ENCODE measurements at regions not wholly inside any gene's neighbourhood (a gene's known extent, or its start where the extent isn't known, plus 50 kb on each side); places are given as distances from the start of the nearest gene placed in this dataset.

DNA sequence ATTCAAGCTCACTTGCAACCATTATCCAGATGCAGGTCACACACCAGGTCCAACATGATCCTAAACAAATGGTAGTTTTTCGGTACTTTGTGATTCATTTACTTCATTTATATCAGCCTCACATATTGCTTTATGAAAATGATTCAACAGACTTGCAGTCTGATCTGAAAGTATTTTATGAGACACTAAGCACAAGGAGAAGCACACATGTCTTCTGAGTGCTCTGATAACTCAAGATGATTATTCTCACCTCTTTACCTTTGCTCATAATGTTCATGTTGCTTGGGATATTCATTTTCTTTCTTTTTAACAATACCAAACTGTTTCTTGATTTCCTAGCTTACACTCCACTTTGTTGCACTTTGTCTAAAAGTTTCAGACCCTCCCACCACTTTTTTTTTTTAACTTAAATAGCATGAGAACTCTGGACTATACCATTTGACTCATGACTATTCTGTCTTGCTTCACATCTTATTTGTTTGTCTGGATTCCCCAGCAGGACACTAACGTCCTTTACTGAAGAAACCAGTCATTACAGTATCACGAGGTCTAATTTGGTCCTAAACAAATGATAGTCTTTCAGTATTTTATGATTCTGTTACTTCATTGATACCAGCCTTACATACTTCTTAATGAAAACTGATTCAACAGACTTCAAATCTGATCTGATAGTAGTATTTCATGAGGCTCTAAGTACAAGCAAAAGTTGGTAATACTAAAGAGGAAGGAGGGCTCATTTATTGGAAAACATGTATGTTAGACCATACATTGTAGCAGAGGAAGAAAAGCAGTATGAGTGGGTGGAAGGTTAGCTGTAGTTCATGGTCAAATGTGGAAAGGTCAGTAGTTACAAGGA, 171.8 kb upstream of the AHR start (continued):
- TF ChIP-seq SOX13 (IDR thresholded peaks at IDR 0.05) (no peak), SOX13 (CRISPR knock-in tag; conservative IDR thresholded peaks at IDR 0.05 in 1 of 2, IDR thresholded peaks at IDR 0.05 in 1 of 2) (peak in 1 of 2 experiments; percentile 21; a peak in 1 of 4 replicates), HNRNPK (IDR thresholded peaks at IDR 0.05; ENCODE audit: low read depth, low read length, poor library complexity, severe bottlenecking) (no peak), ZNF7 (CRISPR knock-in tag; IDR thresholded peaks at IDR 0.05) (no peak), TGIF2 (CRISPR knock-in tag; IDR thresholded peaks at IDR 0.05) (no peak), ZNF652 (CRISPR knock-in tag; IDR thresholded peaks at IDR 0.05; ENCODE audit: borderline replicate concordance, low read depth) (peak; percentile 6; the same call in 1 of the 2 replicates), FOXP1 (IDR thresholded peaks at IDR 0.05) (no peak), FOXP1 (CRISPR knock-in tag; IDR thresholded peaks at IDR 0.05) (no peak; the same call in 1 of the 2 replicates), MED1 (CRISPR knock-in tag; IDR thresholded peaks at IDR 0.05) (no peak), CEBPG (CRISPR knock-in tag; IDR thresholded peaks at IDR 0.05) (peak; percentile 28), EHMT2 (IDR thresholded peaks at IDR 0.05; ENCODE audit: borderline replicate concordance, low read depth, low read length) (no peak), ATRX (CRISPR knock-in tag; IDR thresholded peaks at IDR 0.05; ENCODE audit: borderline replicate concordance) (no peak), HOXA3 (CRISPR knock-in tag; IDR thresholded peaks at IDR 0.05) (no peak), FOXA1 (IDR thresholded peaks at IDR 0.05) (no peak), FOXA1 (CRISPR knock-in tag; IDR thresholded peaks at IDR 0.05) (no peak), ZNF20 (CRISPR knock-in tag; IDR thresholded peaks at IDR 0.05) (no peak), ETV6 (CRISPR knock-in tag; conservative IDR thresholded peaks at IDR 0.05) (no peak)
- TF ChIP-seq, protein P1, sequence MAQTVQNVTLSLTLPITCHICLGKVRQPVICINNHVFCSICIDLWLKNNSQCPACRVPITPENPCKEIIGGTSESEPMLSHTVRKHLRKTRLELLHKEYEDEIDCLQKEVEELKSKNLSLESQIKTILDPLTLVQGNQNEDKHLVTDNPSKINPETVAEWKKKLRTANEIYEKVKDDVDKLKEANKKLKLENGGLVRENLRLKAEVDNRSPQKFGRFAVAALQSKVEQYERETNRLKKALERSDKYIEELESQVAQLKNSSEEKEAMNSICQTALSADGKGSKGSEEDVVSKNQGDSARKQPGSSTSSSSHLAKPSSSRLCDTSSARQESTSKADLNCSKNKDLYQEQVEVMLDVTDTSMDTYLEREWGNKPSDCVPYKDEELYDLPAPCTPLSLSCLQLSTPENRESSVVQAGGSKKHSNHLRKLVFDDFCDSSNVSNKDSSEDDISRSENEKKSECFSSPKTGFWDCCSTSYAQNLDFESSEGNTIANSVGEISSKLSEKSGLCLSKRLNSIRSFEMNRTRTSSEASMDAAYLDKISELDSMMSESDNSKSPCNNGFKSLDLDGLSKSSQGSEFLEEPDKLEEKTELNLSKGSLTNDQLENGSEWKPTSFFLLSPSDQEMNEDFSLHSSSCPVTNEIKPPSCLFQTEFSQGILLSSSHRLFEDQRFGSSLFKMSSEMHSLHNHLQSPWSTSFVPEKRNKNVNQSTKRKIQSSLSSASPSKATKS (CRISPR knock-in tag; IDR thresholded peaks at IDR 0.05): no peak
- TF ChIP-seq, protein P2, sequence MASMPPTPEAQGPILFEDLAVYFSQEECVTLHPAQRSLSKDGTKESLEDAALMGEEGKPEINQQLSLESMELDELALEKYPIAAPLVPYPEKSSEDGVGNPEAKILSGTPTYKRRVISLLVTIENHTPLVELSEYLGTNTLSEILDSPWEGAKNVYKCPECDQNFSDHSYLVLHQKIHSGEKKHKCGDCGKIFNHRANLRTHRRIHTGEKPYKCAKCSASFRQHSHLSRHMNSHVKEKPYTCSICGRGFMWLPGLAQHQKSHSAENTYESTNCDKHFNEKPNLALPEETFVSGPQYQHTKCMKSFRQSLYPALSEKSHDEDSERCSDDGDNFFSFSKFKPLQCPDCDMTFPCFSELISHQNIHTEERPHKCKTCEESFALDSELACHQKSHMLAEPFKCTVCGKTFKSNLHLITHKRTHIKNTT (CRISPR knock-in tag; IDR thresholded peaks at IDR 0.05): no peak
- TF ChIP-seq, protein P3, sequence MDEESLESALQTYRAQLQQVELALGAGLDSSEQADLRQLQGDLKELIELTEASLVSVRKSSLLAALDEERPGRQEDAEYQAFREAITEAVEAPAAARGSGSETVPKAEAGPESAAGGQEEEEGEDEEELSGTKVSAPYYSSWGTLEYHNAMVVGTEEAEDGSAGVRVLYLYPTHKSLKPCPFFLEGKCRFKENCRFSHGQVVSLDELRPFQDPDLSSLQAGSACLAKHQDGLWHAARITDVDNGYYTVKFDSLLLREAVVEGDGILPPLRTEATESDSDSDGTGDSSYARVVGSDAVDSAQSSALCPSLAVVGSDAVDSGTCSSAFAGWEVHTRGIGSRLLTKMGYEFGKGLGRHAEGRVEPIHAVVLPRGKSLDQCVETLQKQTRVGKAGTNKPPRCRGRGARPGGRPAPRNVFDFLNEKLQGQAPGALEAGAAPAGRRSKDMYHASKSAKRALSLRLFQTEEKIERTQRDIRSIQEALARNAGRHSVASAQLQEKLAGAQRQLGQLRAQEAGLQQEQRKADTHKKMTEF (CRISPR knock-in tag; IDR thresholded peaks at IDR 0.05): peak; percentile 19; the same call in 1 of the 2 replicates
- TF ChIP-seq, protein P4, sequence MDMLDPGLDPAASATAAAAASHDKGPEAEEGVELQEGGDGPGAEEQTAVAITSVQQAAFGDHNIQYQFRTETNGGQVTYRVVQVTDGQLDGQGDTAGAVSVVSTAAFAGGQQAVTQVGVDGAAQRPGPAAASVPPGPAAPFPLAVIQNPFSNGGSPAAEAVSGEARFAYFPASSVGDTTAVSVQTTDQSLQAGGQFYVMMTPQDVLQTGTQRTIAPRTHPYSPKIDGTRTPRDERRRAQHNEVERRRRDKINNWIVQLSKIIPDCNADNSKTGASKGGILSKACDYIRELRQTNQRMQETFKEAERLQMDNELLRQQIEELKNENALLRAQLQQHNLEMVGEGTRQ (IDR thresholded peaks at IDR 0.05; ENCODE audit: low read depth, low read length): no peak
- TF ChIP-seq, protein P4 (CRISPR knock-in tag; IDR thresholded peaks at IDR 0.05; ENCODE audit: borderline replicate concordance): no peak
- TF ChIP-seq, protein P5, sequence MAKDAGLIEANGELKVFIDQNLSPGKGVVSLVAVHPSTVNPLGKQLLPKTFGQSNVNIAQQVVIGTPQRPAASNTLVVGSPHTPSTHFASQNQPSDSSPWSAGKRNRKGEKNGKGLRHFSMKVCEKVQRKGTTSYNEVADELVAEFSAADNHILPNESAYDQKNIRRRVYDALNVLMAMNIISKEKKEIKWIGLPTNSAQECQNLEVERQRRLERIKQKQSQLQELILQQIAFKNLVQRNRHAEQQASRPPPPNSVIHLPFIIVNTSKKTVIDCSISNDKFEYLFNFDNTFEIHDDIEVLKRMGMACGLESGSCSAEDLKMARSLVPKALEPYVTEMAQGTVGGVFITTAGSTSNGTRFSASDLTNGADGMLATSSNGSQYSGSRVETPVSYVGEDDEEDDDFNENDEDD (CRISPR knock-in tag; IDR thresholded peaks at IDR 0.05; ENCODE audit: borderline replicate concordance): no peak

Data from HepG2 (cell line).